Body of pancreas (tissue), 4 donors: ENCODE measurements at regions not wholly inside any gene's neighbourhood (a gene's known extent, or its start where the extent isn't known, plus 50 kb on each side); places are given as distances from the start of the nearest gene placed in this dataset.
"Not testable (repeated sequence)": the region's sequence is repeated elsewhere in the genome, so short reads cannot be mapped to it uniquely, and the experiment has no call there.

Experiments used
- ATAC-seq: fragments of 150-250 bp; one replicate; pipeline ENCODE4 v1.9.1; 2016
- DNase-seq, 4 donors: peaks; one replicate each; pipeline ENCODE4 v3.0.0-alpha.2; 2019
- H3K27ac ChIP-seq, 4 donors: fragments of 200-600 bp; sonication (generic); 1 replicate in 3 of 4; 2 replicates in 1 of 4; pipeline versions ENCODE4 v1.5.1 to v1.6.1; 2016 to 2019; ENCODE audit warnings: mild to moderate bottlenecking in 1 of 4, mixed read lengths in 1 of 4, moderate library complexity in 1 of 4
- H3K27me3 ChIP-seq, 2 donors: fragments of 200-600 bp; sonication (generic); one replicate each; pipeline ENCODE4 v1.6.0; 2016; ENCODE audit warnings: mild to moderate bottlenecking in 1 of 2
- H3K36me3 ChIP-seq, 2 donors: fragments of 200-600 bp; sonication (generic); replicated peaks in 1 of 2; 2 replicates each; pipeline ENCODE4 v1.5.1; 2016; ENCODE audit warnings: low read depth in 2 of 2; ENCODE audit not compliant: insufficient read depth in 1 of 2
- H3K4me1 ChIP-seq: fragments of 200-600 bp; sonication (generic); one replicate; pipeline ENCODE4 v1.6.0; 2016
- H3K4me3 ChIP-seq, 2 donors: fragments of 200-600 bp; sonication (generic); 1 replicate in 1 of 2; 2 replicates in 1 of 2; pipeline ENCODE4 v1.5.1; 2016 to 2019
- H3K9me3 ChIP-seq, 3 donors: fragments of 200-600 bp; sonication (generic); 1 replicate in 2 of 3; 2 replicates in 1 of 3; pipeline ENCODE4 v1.5.1; 2016
- CTCF ChIP-seq, 7 experiments: fragments of 450-650 bp in 4 of 7; fragments of 200-600 bp in 3 of 7; sonication (generic) in 3 of 7; IDR thresholded peaks; one replicate each; pipeline ENCODE4 v1.5.1; 2016 to 2019; ENCODE audit warnings: antibody characterized with exemption in 7 of 7
- POLR2A ChIP-seq, 3 donors: fragments of 450-650 bp; IDR thresholded peaks; one replicate each; pipeline ENCODE4 v1.6.1; 2016; ENCODE audit warnings: antibody characterized with exemption in 3 of 3, mild to moderate bottlenecking in 2 of 3
- WGBS, 2 donors: methylation state at CpG; one replicate each; pipeline ENCODE4 v1.1.5; 2017; 5-methylcytosine and 5-hydroxymethylcytosine counted together
- intact Hi-C: fragments of 100-400 bp; cut with DNase I; formaldehyde crosslinking; loops from one replicate; pipeline ENCODE4 v1.15.1; 2023

GRCh38 chr1:121443001-121443540, 258.3 kb downstream of the SRGAP2C start:
- H3K9me3 ChIP-seq = no peaks in the 10 kb centered on the region
- no peaks in the 10 kb centered on the region for H3K4me1 ChIP-seq
- H3K4me3 ChIP-seq = no peak overlapping the region
- H3K27me3 ChIP-seq = no peaks in the 10 kb centered on the region
- WGBS, 2 donors = 84 to 85% methylated on average over 4 of the region's 4 CpGs
- intact Hi-C loops = no loop called here
- TF ChIP-seq POLR2A (IDR thresholded peaks at IDR 0.05) (no peak), CTCF (IDR thresholded peaks at IDR 0.05) (no peak)
- DNase-seq = no peak
- ATAC-seq = no peak
- no peaks in the 10 kb centered on the region for H3K36me3 ChIP-seq
- no peak overlapping the region for H3K27ac ChIP-seq

- H3K36me3 ChIP-seq = no peaks in the 10 kb centered on the region
- DNase-seq = no peak
- no peaks in the 10 kb centered on the region for H3K9me3 ChIP-seq
- ATAC-seq = no peak
- no peaks in the 10 kb centered on the region for H3K27me3 ChIP-seq
- TF ChIP-seq CTCF (IDR thresholded peaks at IDR 0.05) (no peak), POLR2A (IDR thresholded peaks at IDR 0.05) (no peak)
- no peak overlapping the region for H3K4me3 ChIP-seq
- H3K27ac ChIP-seq = no peak overlapping the region
- H3K4me1 ChIP-seq = no peaks in the 10 kb centered on the region
- intact Hi-C loops = no loop called here
Observed at GRCh38 chr1:121444096-121444495, 259.3 kb downstream of the SRGAP2C start.

- H3K9me3 ChIP-seq = no peaks in the 10 kb centered on the region
- ATAC-seq (no peak), DNase-seq (no peak)
- H3K4me1 ChIP-seq = no peaks in the 10 kb centered on the region
- no peak for TF ChIP-seq CTCF (IDR thresholded peaks at IDR 0.05)
- TF ChIP-seq POLR2A (IDR thresholded peaks at IDR 0.05) = no peak
- no peak overlapping the region for H3K4me3 ChIP-seq
- H3K36me3 ChIP-seq = no peaks in the 10 kb centered on the region
- intact Hi-C loops = no loop called here
- H3K27me3 ChIP-seq = no peaks in the 10 kb centered on the region
- no peak overlapping the region for H3K27ac ChIP-seq
Observed at GRCh38 chr1:121445679-121446078, 260.9 kb downstream of the SRGAP2C start.

- H3K27ac ChIP-seq, intact Hi-C loops, H3K27me3 ChIP-seq, H3K4me1 ChIP-seq, H3K9me3 ChIP-seq, DNase-seq, H3K36me3 ChIP-seq, ATAC-seq, H3K4me3 ChIP-seq: not testable (repeated sequence)
- 0 to 10% methylated on average over 1 of the region's 1 CpG for WGBS, 2 donors
- peak; percentile 10 to 54 (median 44) for TF ChIP-seq CTCF (IDR thresholded peaks at IDR 0.05)
Observed at GRCh38 chr1:121447280-121447923, 262.6 kb downstream of the SRGAP2C start.

GRCh38 chr1:121448064-121448463, 263.3 kb downstream of the SRGAP2C start:
- ATAC-seq, H3K36me3 ChIP-seq, H3K9me3 ChIP-seq, intact Hi-C loops, H3K27ac ChIP-seq, H3K4me1 ChIP-seq, H3K4me3 ChIP-seq, H3K27me3 ChIP-seq, DNase-seq: not testable (repeated sequence)
- 76 to 88% methylated on average over 3 of the region's 3 CpGs for WGBS, 2 donors
